ENCODE measurements at regions not wholly inside any gene's neighbourhood (a gene's known extent, or its start where the extent isn't known, plus 50 kb on each side); places are given as distances from the start of the nearest gene placed in this dataset.

GRCh38 chr5:2009986-2010914 is 127.5 kb upstream of the IRX4 start:
- DNase-seq (ENCODE audit: low spot score) = no peak

DNA sequence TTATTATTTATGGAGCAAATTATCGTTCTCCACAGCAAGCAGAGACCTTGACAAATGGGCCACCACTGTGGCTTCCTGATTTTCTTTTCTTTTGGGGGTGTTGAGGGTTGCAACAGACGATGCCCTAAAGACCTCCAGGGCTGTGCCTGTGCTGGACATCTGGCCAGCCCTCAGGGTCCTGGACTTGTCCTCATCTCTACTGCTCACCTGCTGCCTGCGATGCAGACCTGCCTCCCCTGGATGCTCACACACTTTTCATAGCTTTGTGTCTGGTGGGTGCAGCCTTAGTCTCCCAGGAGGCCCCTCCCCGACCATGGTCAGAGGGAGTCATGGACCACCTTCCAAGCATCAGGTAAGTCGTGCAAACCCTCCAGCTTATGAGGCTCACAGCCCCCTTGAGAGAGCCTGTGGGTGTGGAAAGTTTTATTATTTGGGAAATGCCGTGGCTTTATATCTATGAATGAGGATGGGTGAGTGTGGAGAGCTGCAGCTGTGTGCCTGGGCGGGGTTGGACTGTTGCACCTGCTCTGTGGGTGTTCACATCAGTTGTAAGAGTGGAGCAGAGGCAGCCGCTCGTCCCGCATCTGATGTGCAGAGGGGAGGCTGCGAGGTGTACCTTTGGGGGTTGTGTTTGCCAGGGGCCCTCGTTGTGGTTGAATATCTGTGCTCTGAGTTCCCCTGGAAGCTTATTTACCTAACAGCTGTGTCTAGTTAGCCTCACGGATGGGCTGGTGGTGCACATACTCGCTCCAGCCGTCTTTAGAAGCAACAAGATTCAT is 126.3 kb upstream of the IRX4 start:
- no peak for DNase-seq (ENCODE audit: low spot score)

DNA sequence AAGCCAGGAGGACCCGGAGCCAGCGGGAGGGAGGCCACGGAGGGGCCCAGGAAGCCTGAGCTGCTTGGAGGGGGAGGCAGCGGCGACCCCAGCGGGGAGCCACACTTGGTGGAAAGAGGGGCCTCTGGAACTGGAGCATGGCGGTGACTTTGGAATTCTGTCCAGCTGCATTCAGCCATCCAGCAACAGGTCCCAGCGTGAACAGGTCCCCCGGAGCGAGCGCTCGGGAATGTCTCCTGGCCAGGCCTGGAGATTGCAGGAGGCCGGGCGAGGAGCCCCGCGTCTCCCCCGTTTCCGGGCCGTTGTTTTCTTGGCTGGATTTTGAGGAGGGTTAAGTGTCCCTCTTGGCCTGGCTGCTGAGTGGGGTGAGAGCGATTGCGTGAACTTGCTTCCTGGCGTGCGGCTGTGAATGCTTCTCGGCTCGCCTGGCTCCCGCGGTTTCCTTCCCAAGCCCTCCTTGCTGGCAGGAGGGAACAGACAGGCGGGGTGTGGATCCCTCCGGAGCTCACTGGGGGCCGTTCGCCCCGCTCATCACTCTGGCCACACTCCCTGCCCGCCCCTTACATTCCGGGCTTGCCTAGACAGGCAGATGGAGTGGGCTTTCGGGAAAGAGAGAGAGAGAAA is 125.3 kb upstream of the IRX4 start:
- no peak for DNase-seq (ENCODE audit: low spot score)

DNA sequence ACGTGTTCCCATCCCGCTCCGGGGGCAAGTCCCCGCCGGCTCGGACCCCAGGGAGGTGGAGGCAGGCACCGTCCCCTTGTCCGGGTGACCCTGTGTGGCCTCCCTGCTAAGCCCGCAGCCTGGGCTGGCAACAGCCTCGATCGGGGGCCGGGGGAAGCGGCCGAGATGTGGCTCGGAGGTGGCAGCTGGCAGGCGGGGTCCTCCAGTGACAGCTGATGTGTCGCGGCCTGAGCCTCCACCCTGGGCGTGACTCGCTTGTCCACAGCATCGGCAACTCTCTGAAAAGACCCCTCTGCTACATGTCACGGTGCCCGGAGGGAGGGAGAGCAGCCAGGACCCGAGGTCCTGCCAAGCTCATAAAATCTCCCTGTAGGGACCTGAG is 124.8 kb upstream of the IRX4 start:
- no peak for DNase-seq (ENCODE audit: low spot score)

- no peak for DNase-seq (ENCODE audit: low spot score)
Observed at GRCh38 chr5:2006971-2007291, 124.2 kb upstream of the IRX4 start.

DNA sequence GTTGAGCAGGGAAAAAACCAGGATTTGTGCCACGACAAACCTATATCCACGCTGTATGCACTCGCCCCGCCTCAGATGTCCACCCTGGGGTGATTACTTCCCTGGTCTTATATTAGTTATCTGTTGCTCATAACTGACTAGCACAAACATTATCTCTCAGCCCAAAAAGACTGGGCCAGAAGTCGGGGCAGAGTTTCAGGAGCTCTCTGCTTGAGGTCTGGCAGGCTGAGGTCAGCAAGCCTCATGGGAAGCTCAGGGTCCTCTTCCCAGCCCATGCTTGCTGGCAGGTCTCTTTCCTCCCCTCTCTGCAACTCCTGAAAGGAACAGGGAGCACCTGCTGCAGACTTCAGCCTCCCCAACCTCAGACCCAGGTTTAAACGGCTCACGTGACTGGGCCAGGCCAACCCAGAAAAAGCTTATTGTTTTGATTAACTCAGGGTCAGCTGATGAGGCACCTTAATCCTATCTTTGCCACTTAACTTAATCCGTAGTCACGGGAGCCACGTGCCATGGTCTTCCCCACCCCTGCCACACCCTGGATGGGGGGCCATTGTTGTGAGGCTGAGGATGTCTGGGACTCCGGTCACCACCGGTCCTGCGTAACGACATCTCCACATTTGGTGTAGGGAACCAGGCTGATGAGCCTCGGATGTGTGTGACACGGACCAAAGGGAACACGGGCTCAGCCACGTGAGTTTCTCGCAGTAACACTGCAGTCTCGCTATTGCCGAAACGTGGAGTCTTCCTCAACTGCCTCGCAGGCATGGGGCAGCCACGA is 123.7 kb upstream of the IRX4 start:
- no peak for DNase-seq (ENCODE audit: low spot score)

- DNase-seq (ENCODE audit: low spot score) = no peak
Observed at GRCh38 chr5:2005101-2006041, 122.6 kb upstream of the IRX4 start.

GRCh38 chr5:2003690-2004365 is 121.1 kb upstream of the IRX4 start:
- DNase-seq (ENCODE audit: low spot score) = no peak

GRCh38 chr5:2003206-2003605 is 120.5 kb upstream of the IRX4 start:
- DNase-seq (ENCODE audit: low spot score) = no peak

DNA sequence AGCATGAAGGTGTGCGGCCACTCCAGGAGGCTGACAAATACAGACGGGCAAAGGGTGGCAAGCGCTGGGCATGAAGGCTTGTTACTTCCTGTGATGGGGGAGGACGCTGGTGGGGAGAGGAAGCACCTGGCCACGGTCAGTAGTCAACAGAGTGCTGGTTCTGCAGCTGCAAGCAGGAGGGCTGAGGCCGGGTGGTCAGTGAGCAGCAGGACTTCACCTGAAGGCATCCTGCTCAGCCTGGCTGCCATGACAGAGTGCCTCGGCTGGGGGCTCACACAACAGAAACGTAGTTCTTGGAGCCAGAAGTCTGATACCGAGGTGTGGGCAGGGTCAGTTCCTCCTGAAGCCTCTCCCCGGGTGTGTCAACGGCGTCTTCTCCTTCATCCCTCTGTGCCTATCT is 118.6 kb upstream of the IRX4 start:
- no peak for DNase-seq (ENCODE audit: low spot score)

- no peak for DNase-seq (ENCODE audit: low spot score)
Observed at GRCh38 chr5:2000591-2000990, 117.9 kb upstream of the IRX4 start.

- DNase-seq (ENCODE audit: low spot score) = no peak
Observed at GRCh38 chr5:1999794-2000193, 117.1 kb upstream of the IRX4 start.

GRCh38 chr5:1998716-1999317 is 116.1 kb upstream of the IRX4 start:
- DNase-seq (ENCODE audit: low spot score) = no peak

- DNase-seq (ENCODE audit: low spot score) = no peak
Observed at GRCh38 chr5:1998348-1998669, 115.6 kb upstream of the IRX4 start.

DNA sequence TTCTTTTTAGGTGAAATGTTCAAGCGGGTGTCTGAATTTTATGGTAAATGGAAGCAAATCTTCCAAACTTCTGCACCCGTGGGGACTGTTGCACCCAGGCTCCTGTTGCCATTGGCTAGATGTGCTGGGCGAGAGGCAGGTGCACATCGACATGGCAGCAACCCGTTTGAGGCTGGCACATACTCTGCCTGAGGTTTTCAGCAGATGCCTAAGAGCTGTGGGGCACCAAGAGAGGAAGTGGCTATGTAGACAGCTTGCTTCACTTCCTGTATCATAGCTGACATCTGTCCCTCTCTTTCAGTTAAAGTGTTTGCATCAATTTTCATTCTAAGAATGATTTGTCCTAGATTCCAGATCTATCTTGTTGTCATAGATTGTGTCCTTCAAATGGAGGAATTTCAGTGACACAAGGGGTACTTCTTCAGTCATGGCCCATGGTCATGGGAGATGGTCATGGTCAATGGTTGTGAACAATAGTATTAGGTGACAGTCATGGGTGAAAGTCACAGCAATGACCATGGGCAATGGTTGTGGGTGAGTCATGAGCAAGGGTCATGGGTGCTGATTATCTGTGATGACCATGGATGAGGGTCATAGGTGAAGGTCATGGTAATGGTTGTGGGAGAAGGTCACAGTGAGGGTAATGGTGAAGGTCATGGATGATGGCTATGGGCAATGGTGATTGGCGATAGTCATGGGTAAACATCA is 115.1 kb upstream of the IRX4 start:
- DNase-seq (ENCODE audit: low spot score) = no peak

DNA sequence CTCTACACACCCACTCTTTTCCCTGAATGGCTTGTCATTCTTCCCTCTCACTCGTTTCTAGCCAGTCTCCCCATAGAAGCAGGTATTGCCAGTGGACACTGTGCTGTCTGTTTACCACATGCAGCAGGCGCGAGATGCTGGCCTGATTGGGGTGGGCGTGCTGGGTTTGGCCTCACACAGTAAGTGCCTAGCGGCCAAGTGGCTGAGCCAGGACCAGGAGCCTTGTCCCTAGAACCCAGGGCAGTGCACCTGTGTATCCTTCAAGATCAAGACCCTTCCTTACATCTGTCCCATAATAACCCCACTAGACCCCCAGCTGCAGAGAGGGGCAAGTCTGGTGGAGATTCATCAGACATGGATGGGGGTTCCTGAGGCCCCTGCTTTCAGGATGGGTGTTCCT is 112.8 kb upstream of the IRX4 start:
- DNase-seq (ENCODE audit: low spot score) = no peak

GRCh38 chr5:1987471-1987870 is 104.7 kb upstream of the IRX4 start:
- DNase-seq (ENCODE audit: low spot score) = no peak

GRCh38 chr5:1985781-1986180 is 103.1 kb upstream of the IRX4 start:
- DNase-seq (ENCODE audit: low spot score) = no peak

- no peak for DNase-seq (ENCODE audit: low spot score)
Observed at GRCh38 chr5:1983919-1984695, 101.4 kb upstream of the IRX4 start.
